Loucy (cell line): ENCODE measurements at regions not wholly inside any gene's neighbourhood (a gene's known extent, or its start where the extent isn't known, plus 50 kb on each side); places are given as distances from the start of the nearest gene placed in this dataset.
"Not testable (repeated sequence)": the region's sequence is repeated elsewhere in the genome, so short reads cannot be mapped to it uniquely, and the experiment has no call there.

Source experiments
- H2AFZ ChIP-seq: fragments of 200-600 bp; sonication (generic); 2 replicates; pipeline ENCODE4 v1.6.0; 2016; ENCODE audit warnings: antibody characterized with exemption, mild to moderate bottlenecking, low read length, moderate library complexity
- H3F3A ChIP-seq: fragments of 200-600 bp; 2 replicates; pipeline ENCODE4 v1.6.0; 2016; ENCODE audit warnings: antibody characterized with exemption, low read depth, mild to moderate bottlenecking
- H3K27me3 ChIP-seq: fragments of 200-600 bp; sonication (generic); 2 replicates; pipeline ENCODE4 v1.6.1; 2014; ENCODE audit warnings: low read length, mild to moderate bottlenecking; ENCODE audit not compliant: insufficient read depth, poor library complexity, severe bottlenecking
- H3K36me3 ChIP-seq: fragments of 200-600 bp; sonication (generic); 2 replicates; pipeline ENCODE4 v1.6.1; 2016; ENCODE audit warnings: low read length; ENCODE audit not compliant: insufficient read depth
- H3K4me1 ChIP-seq: fragments of 200-600 bp; sonication (generic); 2 replicates; pipeline ENCODE4 v1.5.1; 2014; ENCODE audit warnings: low read length, mild to moderate bottlenecking; ENCODE audit not compliant: insufficient read depth, poor library complexity, severe bottlenecking
- H3K4me2 ChIP-seq: fragments of 200-600 bp; sonication (generic); 2 replicates; pipeline ENCODE4 v1.6.0; 2014; ENCODE audit warnings: antibody characterized with exemption, low read length, low read depth, mild to moderate bottlenecking; ENCODE audit not compliant: poor library complexity, severe bottlenecking
- H3K4me3 ChIP-seq: fragments of 200-600 bp; sonication (generic); 2 replicates; pipeline ENCODE4 v1.5.1; 2014; ENCODE audit warnings: low read length, mild to moderate bottlenecking, mixed read lengths; ENCODE audit not compliant: poor library complexity, severe bottlenecking
- H3K79me2 ChIP-seq: fragments of 200-600 bp; sonication (generic); 2 replicates; pipeline ENCODE4 v1.6.1; 2014; ENCODE audit warnings: low read length; ENCODE audit not compliant: insufficient read depth
- H3K9ac ChIP-seq: fragments of 200-600 bp; sonication (generic); 2 replicates; pipeline ENCODE4 v1.6.0; 2014; ENCODE audit warnings: mild to moderate bottlenecking, low read depth, low read length, moderate library complexity; ENCODE audit not compliant: poor library complexity, severe bottlenecking
- H3K9me2 ChIP-seq: fragments of 200-600 bp; sonication (generic); replicated peaks from 2 replicates; pipeline ENCODE4 v1.6.1; 2016; ENCODE audit warnings: low read depth, low read length, mixed read lengths
- H3K9me3 ChIP-seq: fragments of 200-600 bp; sonication (generic); 2 replicates; pipeline ENCODE4 v1.6.1; 2014; ENCODE audit warnings: mild to moderate bottlenecking, antibody characterized with exemption, low read length, low read depth; ENCODE audit not compliant: insufficient read depth
- H4K20me1 ChIP-seq: fragments of 200-600 bp; sonication (generic); 2 replicates; pipeline ENCODE4 v1.6.0; 2014; ENCODE audit warnings: antibody characterized with exemption, low read length, mild to moderate bottlenecking; ENCODE audit not compliant: insufficient read depth, poor library complexity, severe bottlenecking
- EZH2phosphoT487 ChIP-seq: fragments of 200-600 bp; IDR thresholded peaks from 2 replicates; pipeline ENCODE4 v1.6.1; 2018; ENCODE audit warnings: antibody characterized with exemption, mild to moderate bottlenecking, moderate library complexity, borderline replicate concordance
- TF ChIP-seq, protein P1 (sequence below): fragments of 200-600 bp; sonication (generic); conservative IDR thresholded peaks from 2 replicates; pipeline ENCODE4 v1.5.1; 2014; ENCODE audit warnings: mild to moderate bottlenecking, antibody characterized with exemption, low read length

DNA sequence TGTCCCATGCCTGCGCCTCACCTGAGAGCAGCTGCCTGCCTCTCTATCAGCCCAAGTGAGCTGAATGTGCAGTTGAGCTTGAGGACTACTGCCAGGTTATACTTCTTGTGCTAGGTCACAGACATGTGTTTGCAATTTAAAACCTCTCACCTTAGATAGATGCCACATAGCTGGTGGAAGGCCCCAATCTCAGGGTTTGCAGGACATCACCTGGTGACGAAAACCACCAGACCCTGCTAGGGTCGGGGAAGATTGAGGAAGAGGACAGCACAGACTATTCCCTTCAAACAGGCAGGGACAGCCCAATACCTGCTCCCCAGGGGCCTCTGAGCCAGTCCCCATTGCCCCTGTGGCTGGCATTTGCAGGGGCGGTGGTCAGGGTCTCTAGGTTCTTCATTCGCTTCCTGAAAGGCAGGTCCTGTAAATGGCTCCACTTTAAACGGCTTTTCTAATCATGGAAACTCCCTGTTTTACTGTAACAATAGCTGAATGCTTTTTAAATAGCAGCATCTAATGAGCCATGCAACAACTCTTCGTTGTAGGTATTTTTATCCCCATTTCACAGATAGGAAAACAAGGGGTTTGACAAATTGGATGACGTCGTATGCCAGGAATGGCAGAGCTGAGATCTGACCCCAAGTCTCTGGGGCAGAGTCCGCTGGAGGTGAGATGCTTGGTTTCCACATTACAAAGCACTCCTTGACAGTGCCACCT is 80.1 kb downstream of the EMX2 start:
- no peaks in the 10 kb centered on the region for H3K79me2 ChIP-seq
- no peak overlapping the region for H3K9ac ChIP-seq
- H3K27me3 ChIP-seq: no peaks in the 10 kb centered on the region
- H3K4me3 ChIP-seq: no peak overlapping the region
- no peaks in the 10 kb centered on the region for H3K9me2 ChIP-seq
- H3K9me3 ChIP-seq: no peaks in the 10 kb centered on the region
- TF ChIP-seq EZH2phosphoT487: no peak
- TF ChIP-seq, protein P1, sequence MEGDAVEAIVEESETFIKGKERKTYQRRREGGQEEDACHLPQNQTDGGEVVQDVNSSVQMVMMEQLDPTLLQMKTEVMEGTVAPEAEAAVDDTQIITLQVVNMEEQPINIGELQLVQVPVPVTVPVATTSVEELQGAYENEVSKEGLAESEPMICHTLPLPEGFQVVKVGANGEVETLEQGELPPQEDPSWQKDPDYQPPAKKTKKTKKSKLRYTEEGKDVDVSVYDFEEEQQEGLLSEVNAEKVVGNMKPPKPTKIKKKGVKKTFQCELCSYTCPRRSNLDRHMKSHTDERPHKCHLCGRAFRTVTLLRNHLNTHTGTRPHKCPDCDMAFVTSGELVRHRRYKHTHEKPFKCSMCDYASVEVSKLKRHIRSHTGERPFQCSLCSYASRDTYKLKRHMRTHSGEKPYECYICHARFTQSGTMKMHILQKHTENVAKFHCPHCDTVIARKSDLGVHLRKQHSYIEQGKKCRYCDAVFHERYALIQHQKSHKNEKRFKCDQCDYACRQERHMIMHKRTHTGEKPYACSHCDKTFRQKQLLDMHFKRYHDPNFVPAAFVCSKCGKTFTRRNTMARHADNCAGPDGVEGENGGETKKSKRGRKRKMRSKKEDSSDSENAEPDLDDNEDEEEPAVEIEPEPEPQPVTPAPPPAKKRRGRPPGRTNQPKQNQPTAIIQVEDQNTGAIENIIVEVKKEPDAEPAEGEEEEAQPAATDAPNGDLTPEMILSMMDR: no peak
- H4K20me1 ChIP-seq: no peaks in the 10 kb centered on the region
- no peaks in the 10 kb centered on the region for H3F3A ChIP-seq
- H3K4me1 ChIP-seq: no peaks in the 10 kb centered on the region
- no peak overlapping the region for H2AFZ ChIP-seq
- no peaks in the 10 kb centered on the region for H3K36me3 ChIP-seq
- no peak overlapping the region for H3K4me2 ChIP-seq

DNA sequence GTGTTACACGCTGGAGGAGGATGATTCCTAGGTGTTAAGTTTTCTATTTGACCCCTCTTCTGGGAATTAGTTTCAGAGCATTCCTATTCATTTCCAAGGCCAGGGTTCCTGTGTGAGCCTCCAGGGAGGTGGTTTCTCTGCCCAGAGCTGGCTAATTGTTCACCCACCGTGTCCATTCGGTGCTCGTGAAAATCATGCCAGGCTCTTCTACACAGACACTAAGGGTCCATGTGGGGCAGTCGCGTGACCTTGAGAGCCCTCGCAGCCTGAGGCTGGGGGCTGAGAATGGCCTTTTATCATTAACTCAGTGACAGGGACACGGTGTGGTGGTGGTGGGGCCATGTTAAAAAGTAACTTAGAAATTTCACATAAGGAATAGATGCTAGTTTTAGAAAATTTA is 83.7 kb downstream of the EMX2 start:
- Histone ChIP-seq H3K4me3 (no peak overlapping the region), H4K20me1 (no peaks in the 10 kb centered on the region), H3K9me3 (no peaks in the 10 kb centered on the region), H3K79me2 (no peaks in the 10 kb centered on the region), H3K4me2 (no peak overlapping the region), H3K4me1 (no peaks in the 10 kb centered on the region), H2AFZ (no peak overlapping the region), H3K9me2 (no peaks in the 10 kb centered on the region), H3K27me3 (no peaks in the 10 kb centered on the region), H3K36me3 (no peaks in the 10 kb centered on the region), H3F3A (no peaks in the 10 kb centered on the region), H3K9ac (no peak overlapping the region)
- no peak for TF ChIP-seq EZH2phosphoT487
- TF ChIP-seq, protein P1: no peak

DNA sequence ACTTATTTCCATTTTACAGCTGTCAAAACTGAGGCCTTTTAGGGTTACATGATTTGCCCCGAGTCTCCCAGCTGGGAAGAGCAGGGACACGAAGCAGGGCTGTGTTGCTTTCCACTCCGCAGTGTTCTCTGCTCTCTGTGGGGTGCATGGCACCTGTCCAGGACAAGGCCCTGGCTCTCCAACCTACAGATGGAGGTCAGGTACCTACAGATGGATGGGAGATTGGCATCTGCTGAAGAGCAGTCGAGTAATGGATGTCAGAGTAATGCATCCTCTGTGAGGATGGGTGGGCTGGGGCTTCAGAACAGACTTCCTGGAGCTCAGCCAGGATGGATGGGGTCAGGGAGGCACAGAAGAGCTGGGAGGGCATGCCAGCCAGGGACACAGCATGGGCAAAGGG is 85.0 kb downstream of the EMX2 start:
- no peaks in the 10 kb centered on the region for H3K4me1 ChIP-seq

DNA sequence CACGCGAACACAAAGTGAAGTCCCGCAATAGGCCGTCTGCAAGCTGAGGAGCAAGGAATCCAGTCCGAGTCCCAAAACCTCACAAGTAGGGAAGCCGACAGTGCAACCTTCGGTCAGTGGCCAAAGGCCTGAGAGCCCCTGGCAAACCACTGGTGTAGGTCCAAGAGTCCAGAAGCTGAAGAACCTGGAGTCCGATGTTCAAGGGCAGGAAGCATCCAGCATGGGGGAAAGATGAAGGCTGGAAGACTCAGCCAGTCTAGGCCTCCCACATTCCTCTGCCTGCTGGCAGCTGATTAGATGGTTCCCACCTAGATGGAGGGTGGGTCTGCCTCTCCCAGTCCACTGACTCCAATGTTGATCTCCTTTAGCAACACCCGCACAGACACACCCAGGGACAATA is 87.2 kb downstream of the EMX2 start:
- H3K36me3 ChIP-seq, H3K9me2 ChIP-seq, H3F3A ChIP-seq, H3K4me2 ChIP-seq, H2AFZ ChIP-seq, H4K20me1 ChIP-seq, H3K27me3 ChIP-seq, H3K4me1 ChIP-seq, H3K4me3 ChIP-seq, H3K9ac ChIP-seq, H3K9me3 ChIP-seq, H3K79me2 ChIP-seq: not testable (repeated sequence)

More for the DNA sequence above, 85.0 kb downstream of the EMX2 start:
- no peak overlapping the region for H3K4me2 ChIP-seq
- no peak overlapping the region for H3K9ac ChIP-seq
- no peaks in the 10 kb centered on the region for H4K20me1 ChIP-seq
- H2AFZ ChIP-seq: no peak overlapping the region
- H3K9me2 ChIP-seq: no peaks in the 10 kb centered on the region
- no peak overlapping the region for H3K4me3 ChIP-seq
- TF ChIP-seq EZH2phosphoT487: no peak
- TF ChIP-seq, protein P1: no peak
- no peaks in the 10 kb centered on the region for H3F3A ChIP-seq
- H3K27me3 ChIP-seq: no peaks in the 10 kb centered on the region
- no peaks in the 10 kb centered on the region for H3K79me2 ChIP-seq
- H3K9me3 ChIP-seq: no peaks in the 10 kb centered on the region
- H3K36me3 ChIP-seq: no peaks in the 10 kb centered on the region
